Loucy (cell line): ENCODE measurements at regions not wholly inside any gene's neighbourhood (a gene's known extent, or its start where the extent isn't known, plus 50 kb on each side); places are given as distances from the start of the nearest gene placed in this dataset.
"Not testable (repeated sequence)": the region's sequence is repeated elsewhere in the genome, so short reads cannot be mapped to it uniquely, and the experiment has no call there.

Source experiments
- H2AFZ ChIP-seq: fragments of 200-600 bp; sonication (generic); 2 replicates; pipeline ENCODE4 v1.6.0; 2016; ENCODE audit warnings: antibody characterized with exemption, mild to moderate bottlenecking, low read length, moderate library complexity
- H3F3A ChIP-seq: fragments of 200-600 bp; 2 replicates; pipeline ENCODE4 v1.6.0; 2016; ENCODE audit warnings: antibody characterized with exemption, low read depth, mild to moderate bottlenecking
- H3K27me3 ChIP-seq: fragments of 200-600 bp; sonication (generic); 2 replicates; pipeline ENCODE4 v1.6.1; 2014; ENCODE audit warnings: low read length, mild to moderate bottlenecking; ENCODE audit not compliant: insufficient read depth, poor library complexity, severe bottlenecking
- H3K36me3 ChIP-seq: fragments of 200-600 bp; sonication (generic); 2 replicates; pipeline ENCODE4 v1.6.1; 2016; ENCODE audit warnings: low read length; ENCODE audit not compliant: insufficient read depth
- H3K4me1 ChIP-seq: fragments of 200-600 bp; sonication (generic); 2 replicates; pipeline ENCODE4 v1.5.1; 2014; ENCODE audit warnings: low read length, mild to moderate bottlenecking; ENCODE audit not compliant: insufficient read depth, poor library complexity, severe bottlenecking
- H3K4me2 ChIP-seq: fragments of 200-600 bp; sonication (generic); 2 replicates; pipeline ENCODE4 v1.6.0; 2014; ENCODE audit warnings: antibody characterized with exemption, low read length, low read depth, mild to moderate bottlenecking; ENCODE audit not compliant: poor library complexity, severe bottlenecking
- H3K4me3 ChIP-seq: fragments of 200-600 bp; sonication (generic); 2 replicates; pipeline ENCODE4 v1.5.1; 2014; ENCODE audit warnings: low read length, mild to moderate bottlenecking, mixed read lengths; ENCODE audit not compliant: poor library complexity, severe bottlenecking
- H3K79me2 ChIP-seq: fragments of 200-600 bp; sonication (generic); 2 replicates; pipeline ENCODE4 v1.6.1; 2014; ENCODE audit warnings: low read length; ENCODE audit not compliant: insufficient read depth
- H3K9ac ChIP-seq: fragments of 200-600 bp; sonication (generic); 2 replicates; pipeline ENCODE4 v1.6.0; 2014; ENCODE audit warnings: mild to moderate bottlenecking, low read depth, low read length, moderate library complexity; ENCODE audit not compliant: poor library complexity, severe bottlenecking
- H3K9me2 ChIP-seq: fragments of 200-600 bp; sonication (generic); replicated peaks from 2 replicates; pipeline ENCODE4 v1.6.1; 2016; ENCODE audit warnings: low read depth, low read length, mixed read lengths
- H3K9me3 ChIP-seq: fragments of 200-600 bp; sonication (generic); 2 replicates; pipeline ENCODE4 v1.6.1; 2014; ENCODE audit warnings: mild to moderate bottlenecking, antibody characterized with exemption, low read length, low read depth; ENCODE audit not compliant: insufficient read depth
- H4K20me1 ChIP-seq: fragments of 200-600 bp; sonication (generic); 2 replicates; pipeline ENCODE4 v1.6.0; 2014; ENCODE audit warnings: antibody characterized with exemption, low read length, mild to moderate bottlenecking; ENCODE audit not compliant: insufficient read depth, poor library complexity, severe bottlenecking
- CTCF ChIP-seq: fragments of 200-600 bp; sonication (generic); conservative IDR thresholded peaks from 2 replicates; pipeline ENCODE4 v1.5.1; 2014; ENCODE audit warnings: mild to moderate bottlenecking, antibody characterized with exemption, low read length
- EZH2phosphoT487 ChIP-seq: fragments of 200-600 bp; IDR thresholded peaks from 2 replicates; pipeline ENCODE4 v1.6.1; 2018; ENCODE audit warnings: antibody characterized with exemption, mild to moderate bottlenecking, moderate library complexity, borderline replicate concordance

DNA sequence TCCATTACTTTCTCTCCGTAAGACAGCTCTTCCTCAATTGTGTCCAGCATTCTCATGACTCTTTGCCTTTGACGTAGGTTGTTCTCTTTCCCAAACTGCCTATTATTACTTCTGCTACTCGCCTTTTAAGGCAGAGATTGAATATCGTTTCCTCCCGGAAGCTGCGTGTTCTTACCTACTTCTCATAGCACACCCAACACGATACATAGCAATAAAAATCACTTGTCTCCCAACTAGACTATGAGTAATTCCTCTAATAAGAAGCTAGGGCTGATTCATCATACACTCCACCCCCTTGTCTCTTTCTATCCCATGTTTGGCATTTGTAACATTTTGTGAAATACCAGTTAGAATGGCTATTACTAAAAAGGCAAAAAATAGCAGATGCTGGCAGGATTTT, 55.8 kb upstream of the SGIP1 start:
- no peaks in the 10 kb centered on the region for H3F3A ChIP-seq
- H3K9me2 ChIP-seq, result no peaks in the 10 kb centered on the region
- H3K36me3 ChIP-seq, result no peaks in the 10 kb centered on the region
- H3K9ac ChIP-seq, result no peak overlapping the region
- H3K4me2 ChIP-seq, result no peak overlapping the region
- no peaks in the 10 kb centered on the region for H3K9me3 ChIP-seq
- H3K4me1 ChIP-seq, result no peaks in the 10 kb centered on the region
- H3K79me2 ChIP-seq, result no peaks in the 10 kb centered on the region
- no peak overlapping the region for H3K4me3 ChIP-seq
- H3K27me3 ChIP-seq, result no peaks in the 10 kb centered on the region
- TF ChIP-seq CTCF (no peak), EZH2phosphoT487 (no peak)
- H4K20me1 ChIP-seq, result no peaks in the 10 kb centered on the region
- no peak overlapping the region for H2AFZ ChIP-seq

DNA sequence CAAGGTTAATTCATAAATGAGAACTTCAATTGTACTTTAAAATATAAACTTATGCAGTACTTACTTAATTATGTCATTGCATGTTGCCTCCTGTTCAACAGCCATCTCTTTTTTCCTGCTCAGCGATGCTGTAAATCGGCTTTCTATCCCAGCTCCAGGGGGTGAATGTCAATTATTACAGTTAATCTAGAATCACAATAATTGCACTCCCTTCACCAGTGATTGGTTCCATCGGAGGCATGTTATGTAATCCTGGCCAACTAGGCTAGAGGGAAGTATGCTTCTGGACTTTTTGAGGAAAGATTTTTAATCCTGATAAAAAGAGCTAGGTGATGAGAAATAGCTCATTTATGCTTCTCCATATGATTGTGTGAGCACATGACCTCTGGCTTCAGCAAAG, 53.8 kb upstream of the SGIP1 start:
- H3K4me3 ChIP-seq, result no peak overlapping the region
- TF ChIP-seq CTCF (no peak), EZH2phosphoT487 (no peak)

GRCh38 chr1:66481215-66481614, 52.7 kb upstream of the SGIP1 start:
- not testable (repeated sequence) for H3K9me3 ChIP-seq, H3F3A ChIP-seq, H3K27me3 ChIP-seq, H2AFZ ChIP-seq, H3K4me2 ChIP-seq, H3K79me2 ChIP-seq, H3K4me1 ChIP-seq, H3K9me2 ChIP-seq, H3K36me3 ChIP-seq, H4K20me1 ChIP-seq, H3K4me3 ChIP-seq, H3K9ac ChIP-seq

More for the DNA sequence above, 53.8 kb upstream of the SGIP1 start:
- H3K79me2 ChIP-seq, result no peaks in the 10 kb centered on the region
- no peaks in the 10 kb centered on the region for H3K27me3 ChIP-seq
- H4K20me1 ChIP-seq, result no peaks in the 10 kb centered on the region
- H3F3A ChIP-seq, result no peaks in the 10 kb centered on the region
- H3K9me2 ChIP-seq, result no peaks in the 10 kb centered on the region
- H2AFZ ChIP-seq, result no peak overlapping the region
- H3K4me1 ChIP-seq, result no peaks in the 10 kb centered on the region
- H3K36me3 ChIP-seq, result no peaks in the 10 kb centered on the region
- no peaks in the 10 kb centered on the region for H3K9me3 ChIP-seq
- no peak overlapping the region for H3K9ac ChIP-seq
- H3K4me2 ChIP-seq, result no peak overlapping the region
